HEK293 (cell line): ENCODE measurements at regions not wholly inside any gene's neighbourhood (a gene's known extent, or its start where the extent isn't known, plus 50 kb on each side); places are given as distances from the start of the nearest gene placed in this dataset.
A peak's percentile ranks its signal among the peaks of the same experiment; 100 is the strongest.
"Not testable (repeated sequence)": the region's sequence is repeated elsewhere in the genome, so short reads cannot be mapped to it uniquely, and the experiment has no call there.

Experiments used
- CTCF ChIA-PET: fragments of 350-600 bp; formaldehyde crosslinking; extraction: SDS; loops from one replicate; lab custom pipeline; 2021; ENCODE audit warnings: antibody characterized with exemption; lab: Yijun Ruan, JAX
- POLR2A ChIA-PET: fragments of 300-600 bp; formaldehyde crosslinking; extraction: SDS; loops from one replicate; lab custom pipeline; 2020; ENCODE audit warnings: antibody characterized with exemption, inconsistent platforms; lab: Yijun Ruan, JAX
- H3K27ac ChIP-seq: fragments of 200-500 bp; sonication (Bioruptor generic); 2 replicates; pipeline ENCODE4 v1.5.1; 2014; ENCODE audit warnings: low read depth, low read length, control low read depth, inconsistent platforms; ENCODE audit errors: extremely low read depth
- H3K36me3 ChIP-seq, 2 experiments: fragments of 200-500 bp in 1 of 2; sonication (Bioruptor generic) in 1 of 2; 1 replicate in 1 of 2; 2 replicates in 1 of 2; pipeline ENCODE4 v1.5.1; 2014 to 2017; ENCODE audit warnings: inconsistent platforms in 2 of 2, low read length in 2 of 2; ENCODE audit not compliant: control insufficient read depth in 2 of 2, insufficient read depth in 1 of 2
- H3K4me1 ChIP-seq: fragments of 200-500 bp; sonication (Bioruptor generic); 2 replicates; pipeline ENCODE4 v1.5.1; 2014; ENCODE audit warnings: mild to moderate bottlenecking, low read length, inconsistent platforms; ENCODE audit not compliant: control insufficient read depth, insufficient read depth
- H3K4me3 ChIP-seq: 2 replicates; pipeline ENCODE4 v1.5.1; 2011; ENCODE audit warnings: low read depth, mild to moderate bottlenecking, control low read depth, low read length, moderate library complexity
- H3K9me3 ChIP-seq: fragments of 200-500 bp; sonication (Bioruptor generic); 2 replicates; pipeline ENCODE4 v1.5.1; 2014; ENCODE audit warnings: low read depth, low read length, inconsistent platforms; ENCODE audit not compliant: control insufficient read depth, insufficient read depth
- PRDM1 ChIP-seq: fragments of 450-650 bp; formaldehyde crosslinking; IDR thresholded peaks from 2 replicates; pipeline ENCODE4; 2016; ENCODE audit warnings: missing biosample characterization, missing genetic modification characterization
- TRIM28 ChIP-seq: IDR thresholded peaks from 2 replicates; pipeline ENCODE4 v1.6.1; 2011; ENCODE audit warnings: low read length, control low read depth, borderline replicate concordance
- ZBTB8A ChIP-seq: fragments of 450-650 bp; formaldehyde crosslinking; IDR thresholded peaks from 2 replicates; pipeline ENCODE4 v1.5.1; 2016; ENCODE audit warnings: missing biosample characterization, missing genetic modification characterization
- ZFP37 ChIP-seq: fragments of 450-650 bp; formaldehyde crosslinking; IDR thresholded peaks from 2 replicates; pipeline ENCODE4 v1.5.1; 2016; ENCODE audit warnings: missing biosample characterization, missing genetic modification characterization
- ZNF146 ChIP-seq: fragments of 450-650 bp; formaldehyde crosslinking; IDR thresholded peaks from 2 replicates; pipeline ENCODE4 v1.5.1; 2016; ENCODE audit warnings: missing biosample characterization, missing genetic modification characterization
- ZNF169 ChIP-seq: fragments of 450-650 bp; formaldehyde crosslinking; IDR thresholded peaks from 2 replicates; pipeline ENCODE4 v1.5.1; 2016; ENCODE audit warnings: missing biosample characterization, missing genetic modification characterization
- ZNF366 ChIP-seq: fragments of 450-650 bp; formaldehyde crosslinking; conservative IDR thresholded peaks from 2 replicates; pipeline ENCODE4 v1.5.1; 2016; ENCODE audit warnings: missing biosample characterization, missing genetic modification characterization
- ZNF548 ChIP-seq: fragments of 450-650 bp; formaldehyde crosslinking; IDR thresholded peaks from 2 replicates; pipeline ENCODE4 v1.5.1; 2016; ENCODE audit warnings: missing biosample characterization, missing genetic modification characterization
- ZNF654 ChIP-seq: fragments of 450-650 bp; formaldehyde crosslinking; IDR thresholded peaks from 2 replicates; pipeline ENCODE4 v1.5.1; 2016; ENCODE audit warnings: low read depth, missing biosample characterization, missing genetic modification characterization
- TF ChIP-seq, protein P1 (sequence below): fragments of 450-650 bp; formaldehyde crosslinking; IDR thresholded peaks from 2 replicates; pipeline ENCODE4 v1.5.1; 2016; ENCODE audit warnings: missing biosample characterization, missing genetic modification characterization
- TF ChIP-seq, protein P2 (sequence below): fragments of 450-650 bp; formaldehyde crosslinking; optimal IDR thresholded peaks from 2 replicates; pipeline ENCODE3; 2016; ENCODE audit warnings: missing biosample characterization, mild to moderate bottlenecking, missing genetic modification characterization
- TF ChIP-seq, protein P3 (sequence below): fragments of 450-650 bp; formaldehyde crosslinking; IDR thresholded peaks from 2 replicates; pipeline ENCODE4 v1.5.1; 2016; ENCODE audit warnings: missing biosample characterization, missing genetic modification characterization
- TF ChIP-seq, protein P4 (sequence below): fragments of 450-650 bp; formaldehyde crosslinking; IDR thresholded peaks from 2 replicates; pipeline ENCODE4 v1.5.1; 2016; ENCODE audit warnings: missing biosample characterization, missing genetic modification characterization
- TF ChIP-seq, protein P5 (sequence below): IDR thresholded peaks from 2 replicates; pipeline ENCODE4 v1.6.1; 2011; ENCODE audit warnings: mild to moderate bottlenecking, low read depth, low read length, borderline replicate concordance
- TF ChIP-seq, protein P6 (sequence below): fragments of 450-650 bp; formaldehyde crosslinking; IDR thresholded peaks from 2 replicates; pipeline ENCODE4 v1.5.1; 2016; ENCODE audit warnings: missing biosample characterization, missing genetic modification characterization, low read depth

DNA sequence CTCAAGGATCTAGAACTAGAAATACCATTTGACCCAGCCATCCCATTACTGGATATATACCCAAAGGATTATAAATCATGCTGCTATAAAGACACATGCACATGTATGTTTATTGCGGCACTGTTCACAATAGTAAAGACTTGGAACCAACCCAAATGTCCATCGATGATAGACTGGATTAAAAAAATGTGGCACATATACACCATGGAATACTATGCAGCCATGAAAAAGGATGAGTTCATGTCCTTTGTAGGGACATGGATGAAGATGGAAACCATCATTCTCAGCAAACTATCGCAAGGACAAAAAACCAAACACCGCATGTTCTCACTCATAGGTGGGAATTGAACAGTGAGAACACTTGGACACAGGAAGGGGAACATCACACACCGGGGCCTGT, 80.7 kb upstream of the FOXN2 start:
- POLR2A ChIA-PET, H3K4me1 ChIP-seq, H3K27ac ChIP-seq, H3K4me3 ChIP-seq, H3K36me3 ChIP-seq, CTCF ChIA-PET, H3K9me3 ChIP-seq: not testable (repeated sequence)
- TF ChIP-seq ZNF146, result peak; percentile 98
- TF ChIP-seq, protein P1, sequence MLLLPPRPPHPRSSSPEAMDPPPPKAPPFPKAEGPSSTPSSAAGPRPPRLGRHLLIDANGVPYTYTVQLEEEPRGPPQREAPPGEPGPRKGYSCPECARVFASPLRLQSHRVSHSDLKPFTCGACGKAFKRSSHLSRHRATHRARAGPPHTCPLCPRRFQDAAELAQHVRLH, result 0 out of 2 replicates have a peak, but pooled peaks have one; percentile 41
- TF ChIP-seq, all 188 proteins: peak for 2; not testable (repeated sequence) for 186

DNA sequence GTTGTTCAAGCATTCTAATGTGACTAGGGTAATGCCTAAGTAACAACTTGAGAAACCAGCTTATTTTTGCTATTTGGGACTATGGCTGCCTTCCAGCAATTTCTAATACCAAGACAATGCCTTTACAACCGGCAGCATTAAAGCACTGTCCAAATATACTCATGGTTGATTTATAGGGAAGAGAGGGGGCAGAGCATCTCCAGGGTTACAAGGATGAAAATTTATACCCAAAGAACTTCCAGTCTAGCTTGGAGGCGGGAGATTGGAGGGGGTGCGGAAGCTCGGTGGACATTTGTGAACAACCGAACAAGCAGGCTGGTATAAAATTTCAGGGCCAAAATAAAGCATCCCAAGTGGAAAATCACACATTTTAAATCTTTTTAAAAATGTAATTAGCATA, 79.4 kb upstream of the FOXN2 start:
- TF ChIP-seq ZNF548 (no peak), TRIM28 (no peak), ZBTB8A (no peak), ZNF366 (tag by site-specific recombination) (no peak), ZNF654 (tag by site-specific recombination) (no peak)
- TF ChIP-seq, protein P2, sequence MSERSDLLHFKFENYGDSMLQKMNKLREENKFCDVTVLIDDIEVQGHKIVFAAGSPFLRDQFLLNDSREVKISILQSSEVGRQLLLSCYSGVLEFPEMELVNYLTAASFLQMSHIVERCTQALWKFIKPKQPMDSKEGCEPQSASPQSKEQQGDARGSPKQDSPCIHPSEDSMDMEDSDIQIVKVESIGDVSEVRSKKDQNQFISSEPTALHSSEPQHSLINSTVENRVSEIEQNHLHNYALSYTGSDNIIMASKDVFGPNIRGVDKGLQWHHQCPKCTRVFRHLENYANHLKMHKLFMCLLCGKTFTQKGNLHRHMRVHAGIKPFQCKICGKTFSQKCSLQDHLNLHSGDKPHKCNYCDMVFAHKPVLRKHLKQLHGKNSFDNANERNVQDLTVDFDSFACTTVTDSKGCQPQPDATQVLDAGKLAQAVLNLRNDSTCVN (tag by site-specific recombination), result no peak
- TF ChIP-seq, protein P1, result no peak
- TF ChIP-seq, protein P3, sequence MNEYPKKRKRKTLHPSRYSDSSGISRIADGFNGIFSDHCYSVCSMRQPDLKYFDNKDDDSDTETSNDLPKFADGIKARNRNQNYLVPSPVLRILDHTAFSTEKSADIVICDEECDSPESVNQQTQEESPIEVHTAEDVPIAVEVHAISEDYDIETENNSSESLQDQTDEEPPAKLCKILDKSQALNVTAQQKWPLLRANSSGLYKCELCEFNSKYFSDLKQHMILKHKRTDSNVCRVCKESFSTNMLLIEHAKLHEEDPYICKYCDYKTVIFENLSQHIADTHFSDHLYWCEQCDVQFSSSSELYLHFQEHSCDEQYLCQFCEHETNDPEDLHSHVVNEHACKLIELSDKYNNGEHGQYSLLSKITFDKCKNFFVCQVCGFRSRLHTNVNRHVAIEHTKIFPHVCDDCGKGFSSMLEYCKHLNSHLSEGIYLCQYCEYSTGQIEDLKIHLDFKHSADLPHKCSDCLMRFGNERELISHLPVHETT (tag by site-specific recombination), result no peak
- TF ChIP-seq, protein P4, sequence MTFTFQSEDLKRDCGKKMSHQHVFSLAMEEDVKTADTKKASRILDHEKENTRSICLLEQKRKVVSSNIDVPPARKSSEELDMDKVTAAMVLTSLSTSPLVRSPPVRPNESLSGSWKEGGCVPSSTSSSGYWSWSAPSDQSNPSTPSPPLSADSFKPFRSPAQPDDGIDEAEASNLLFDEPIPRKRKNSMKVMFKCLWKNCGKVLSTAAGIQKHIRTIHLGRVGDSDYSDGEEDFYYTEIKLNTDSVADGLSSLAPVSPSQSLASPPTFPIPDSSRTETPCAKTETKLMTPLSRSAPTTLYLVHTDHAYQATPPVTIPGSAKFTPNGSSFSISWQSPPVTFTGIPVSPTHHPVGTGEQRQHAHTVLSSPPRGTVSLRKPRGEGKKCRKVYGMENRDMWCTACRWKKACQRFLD (tag by site-specific recombination), result no peak
- Histone ChIP-seq H3K4me1 (no peaks in the 10 kb centered on the region), H3K36me3 (no peaks in the 10 kb centered on the region), H3K27ac (no peak overlapping the region), H3K4me3 (no peak overlapping the region), H3K9me3 (no peaks in the 10 kb centered on the region)
- CTCF ChIA-PET, result interaction anchor here (1.3 kb wide), 1 partner anchor 10 kb away, joined by 3 read pairs; no protein-coding TSS in a partner anchor
- POLR2A ChIA-PET, result no interaction called here

DNA sequence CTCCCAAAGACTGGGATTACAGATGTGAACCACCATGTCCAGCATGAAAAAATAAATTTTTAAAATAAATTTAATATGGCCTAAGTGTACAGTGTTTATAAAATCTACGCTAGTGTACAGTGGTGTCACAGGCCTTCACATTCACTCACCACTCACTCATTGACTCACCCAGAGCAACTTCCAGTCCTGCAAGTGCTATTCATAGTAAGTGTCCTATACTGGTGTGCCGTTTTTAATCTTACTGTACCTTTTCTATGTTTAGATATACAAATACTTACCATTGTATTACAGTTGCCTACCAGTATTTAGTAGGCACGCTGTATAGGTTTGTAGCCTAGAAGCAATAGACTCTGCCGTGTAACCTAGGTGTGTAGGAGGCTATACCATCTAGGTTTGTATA, 76.1 kb upstream of the FOXN2 start:
- ChIA-PET CTCF (no interaction called here), POLR2A (no interaction called here)
- no peaks in the 10 kb centered on the region for H3K36me3 ChIP-seq
- H3K4me3 ChIP-seq, result no peak overlapping the region
- no peaks in the 10 kb centered on the region for H3K9me3 ChIP-seq
- TF ChIP-seq, protein P2 (tag by site-specific recombination), result no peak
- no peak for TF ChIP-seq ZFP37 (tag by site-specific recombination)
- TF ChIP-seq PRDM1 (tag by site-specific recombination), result no peak
- TF ChIP-seq, protein P5, sequence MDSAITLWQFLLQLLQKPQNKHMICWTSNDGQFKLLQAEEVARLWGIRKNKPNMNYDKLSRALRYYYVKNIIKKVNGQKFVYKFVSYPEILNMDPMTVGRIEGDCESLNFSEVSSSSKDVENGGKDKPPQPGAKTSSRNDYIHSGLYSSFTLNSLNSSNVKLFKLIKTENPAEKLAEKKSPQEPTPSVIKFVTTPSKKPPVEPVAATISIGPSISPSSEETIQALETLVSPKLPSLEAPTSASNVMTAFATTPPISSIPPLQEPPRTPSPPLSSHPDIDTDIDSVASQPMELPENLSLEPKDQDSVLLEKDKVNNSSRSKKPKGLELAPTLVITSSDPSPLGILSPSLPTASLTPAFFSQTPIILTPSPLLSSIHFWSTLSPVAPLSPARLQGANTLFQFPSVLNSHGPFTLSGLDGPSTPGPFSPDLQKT, result no peak
- TF ChIP-seq, protein P6, sequence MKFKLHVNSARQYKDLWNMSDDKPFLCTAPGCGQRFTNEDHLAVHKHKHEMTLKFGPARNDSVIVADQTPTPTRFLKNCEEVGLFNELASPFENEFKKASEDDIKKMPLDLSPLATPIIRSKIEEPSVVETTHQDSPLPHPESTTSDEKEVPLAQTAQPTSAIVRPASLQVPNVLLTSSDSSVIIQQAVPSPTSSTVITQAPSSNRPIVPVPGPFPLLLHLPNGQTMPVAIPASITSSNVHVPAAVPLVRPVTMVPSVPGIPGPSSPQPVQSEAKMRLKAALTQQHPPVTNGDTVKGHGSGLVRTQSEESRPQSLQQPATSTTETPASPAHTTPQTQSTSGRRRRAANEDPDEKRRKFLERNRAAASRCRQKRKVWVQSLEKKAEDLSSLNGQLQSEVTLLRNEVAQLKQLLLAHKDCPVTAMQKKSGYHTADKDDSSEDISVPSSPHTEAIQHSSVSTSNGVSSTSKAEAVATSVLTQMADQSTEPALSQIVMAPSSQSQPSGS (tag by site-specific recombination), result no peak
- no peak for TF ChIP-seq ZNF169 (tag by site-specific recombination)
- H3K27ac ChIP-seq, result no peak overlapping the region
- no peaks in the 10 kb centered on the region for H3K4me1 ChIP-seq
